ENCODE measurements at regions not wholly inside any gene's neighbourhood (a gene's known extent, or its start where the extent isn't known, plus 50 kb on each side); places are given as distances from the start of the nearest gene placed in this dataset.

- Mint-ChIP-seq H3K4me1 (peaks cover 6% of the 10 kb centered on the region; the same call in 2 of the 3 replicates), H3K36me3 (ENCODE audit: low read depth) (no peaks in the 10 kb centered on the region), H3K27ac (no peak overlapping the region), H3K4me3 (no peak overlapping the region), H3K9me3 (no peaks in the 10 kb centered on the region; the same call in 2 of the 3 replicates), H3K27me3 (ENCODE audit: insufficient read depth, low read depth, poor library complexity) (peaks cover 2% of the 10 kb centered on the region)
- Histone ChIP-seq H3K4me1 (ENCODE audit: insufficient read depth) (no peaks in the 10 kb centered on the region), H3K4me3 (no peak overlapping the region), H2AFZ (no peak overlapping the region), H3F3A (replicated peaks; ENCODE audit: low read depth) (no peaks in the 10 kb centered on the region), H4K20me1 (replicated peaks; ENCODE audit: insufficient read depth) (no peaks in the 10 kb centered on the region), H3K4me2 (no peak overlapping the region), H3K27ac (ENCODE audit: low read depth) (no peak overlapping the region), H3K9me2 (ENCODE audit: insufficient read depth) (0 out of 2 replicates have a peak, but pooled peaks cover 7% of the 10 kb centered on the region), H3K27me3 (ENCODE audit: insufficient read depth) (no peaks in the 10 kb centered on the region), H3K36me3 (ENCODE audit: insufficient read depth) (no peaks in the 10 kb centered on the region), H3K79me2 (replicated peaks; ENCODE audit: insufficient read depth) (no peaks in the 10 kb centered on the region)
- no peak for TF ChIP-seq ZNF462 (CRISPR knock-in tag; IDR thresholded peaks at IDR 0.05)
- no peak for TF ChIP-seq STAT1 (IDR thresholded peaks at IDR 0.05; ENCODE audit: unreplicated experiment)
- TF ChIP-seq ETS1 (IDR thresholded peaks at IDR 0.05), result no peak
- no peak for TF ChIP-seq REST (IDR thresholded peaks at IDR 0.05; ENCODE audit: unreplicated experiment)
- TF ChIP-seq POLR2AphosphoS5 (IDR thresholded peaks at IDR 0.05; ENCODE audit: low read depth), result no peak
- no peak for TF ChIP-seq ZNF114 (CRISPR knock-in tag; IDR thresholded peaks at IDR 0.05)
- TF ChIP-seq NANOG (IDR thresholded peaks at IDR 0.05; ENCODE audit: borderline replicate concordance), result no peak
- ATAC-seq (no peak), DNase-seq (ENCODE audit: low spot score) (no peak)
Observed at GRCh38 chr13:42412812-42413483, 141.0 kb downstream of the AKAP11 start.
